GM18951 (cell line): ENCODE measurements at regions not wholly inside any gene's neighbourhood (a gene's known extent, or its start where the extent isn't known, plus 50 kb on each side); places are given as distances from the start of the nearest gene placed in this dataset.

Experiments
- POLR2A ChIP-seq: IDR thresholded peaks from 4 replicates; pipeline ENCODE4 v1.6.1; 2011; ENCODE audit warnings: mild to moderate bottlenecking; ENCODE audit not compliant: insufficient read length, insufficient read depth; ENCODE audit errors: extremely low read depth
- in situ Hi-C: fragments of 300-500 bp; cut with MboI; formaldehyde crosslinking; loops from one replicate; pipeline ENCODE4 v1.12.0; 2022; ENCODE audit warnings: low sequenced_read_pairs, mixed read lengths, inconsistent platforms; ENCODE audit not compliant: unreplicated experiment

GRCh38 chrX:39288592-39288991 is 487.3 kb downstream of the MID1IP1 start:
- in situ Hi-C loops: no loop called here
- no peak for TF ChIP-seq POLR2A

GRCh38 chrX:39289827-39290226 is 488.6 kb downstream of the MID1IP1 start:
- in situ Hi-C loops: no loop called here

GRCh38 chrX:39293203-39293602 is 491.9 kb downstream of the MID1IP1 start:
- in situ Hi-C loops: no loop called here
- no peak for TF ChIP-seq POLR2A

More at GRCh38 chrX:39289827-39290226, 488.6 kb downstream of the MID1IP1 start:
- TF ChIP-seq POLR2A: no peak

GRCh38 chrX:39296472-39296871 is 495.2 kb downstream of the MID1IP1 start:
- in situ Hi-C loops: no loop called here
- no peak for TF ChIP-seq POLR2A

GRCh38 chrX:39298821-39299220 is 497.6 kb downstream of the MID1IP1 start:
- TF ChIP-seq POLR2A: no peak
- in situ Hi-C loops: no loop called here

- in situ Hi-C loops: no loop called here
Measured at GRCh38 chrX:39299615-39300014, 498.4 kb downstream of the MID1IP1 start.

GRCh38 chrX:39301036-39301435 is 499.8 kb downstream of the MID1IP1 start:
- in situ Hi-C loops: no loop called here

More at GRCh38 chrX:39299615-39300014, 498.4 kb downstream of the MID1IP1 start:
- no peak for TF ChIP-seq POLR2A

GRCh38 chrX:39302838-39303237 is 501.6 kb downstream of the MID1IP1 start:
- TF ChIP-seq POLR2A: no peak
- in situ Hi-C loops: no loop called here

More at GRCh38 chrX:39301036-39301435, 499.8 kb downstream of the MID1IP1 start:
- TF ChIP-seq POLR2A: no peak

- in situ Hi-C loops: no loop called here
- no peak for TF ChIP-seq POLR2A
Measured at GRCh38 chrX:39304746-39305145, 503.5 kb downstream of the MID1IP1 start.

GRCh38 chrX:39307488-39307887 is 506.2 kb downstream of the MID1IP1 start:
- in situ Hi-C loops: no loop called here
- TF ChIP-seq POLR2A: no peak

- in situ Hi-C loops: no loop called here
- no peak for TF ChIP-seq POLR2A
Measured at GRCh38 chrX:39308126-39308525, 506.9 kb downstream of the MID1IP1 start.

- no peak for TF ChIP-seq POLR2A
- in situ Hi-C loops: no loop called here
Measured at GRCh38 chrX:39309018-39309635, 507.9 kb downstream of the MID1IP1 start.

GRCh38 chrX:39309721-39310152 is 508.5 kb downstream of the MID1IP1 start:
- no peak for TF ChIP-seq POLR2A
- in situ Hi-C loops: no loop called here

GRCh38 chrX:39310891-39311290 is 509.6 kb downstream of the MID1IP1 start:
- no peak for TF ChIP-seq POLR2A
- in situ Hi-C loops: no loop called here
